ENCODE measurements at regions not wholly inside any gene's neighbourhood (a gene's known extent, or its start where the extent isn't known, plus 50 kb on each side); places are given as distances from the start of the nearest gene placed in this dataset.

DNA sequence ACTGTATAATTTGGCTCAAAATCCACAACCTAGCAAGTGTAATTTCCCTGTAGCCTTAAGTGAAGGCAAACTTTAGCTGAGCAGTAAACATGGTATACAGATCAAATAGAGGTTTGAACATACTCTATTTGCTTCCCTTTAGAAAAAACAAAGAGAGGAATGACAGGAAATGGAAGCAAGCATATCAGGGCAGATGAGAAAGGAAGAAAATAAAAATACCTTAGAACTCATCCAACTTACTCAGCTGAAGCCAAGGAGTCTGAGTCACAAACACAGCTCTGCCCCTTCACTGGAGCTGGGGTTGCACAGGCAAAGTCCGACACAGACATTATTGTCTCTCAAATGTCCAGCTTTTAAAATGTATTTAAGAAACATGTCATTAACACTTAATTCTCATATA is 379.9 kb upstream of the IRAK1BP1 start:
- TF ChIP-seq, protein P1, sequence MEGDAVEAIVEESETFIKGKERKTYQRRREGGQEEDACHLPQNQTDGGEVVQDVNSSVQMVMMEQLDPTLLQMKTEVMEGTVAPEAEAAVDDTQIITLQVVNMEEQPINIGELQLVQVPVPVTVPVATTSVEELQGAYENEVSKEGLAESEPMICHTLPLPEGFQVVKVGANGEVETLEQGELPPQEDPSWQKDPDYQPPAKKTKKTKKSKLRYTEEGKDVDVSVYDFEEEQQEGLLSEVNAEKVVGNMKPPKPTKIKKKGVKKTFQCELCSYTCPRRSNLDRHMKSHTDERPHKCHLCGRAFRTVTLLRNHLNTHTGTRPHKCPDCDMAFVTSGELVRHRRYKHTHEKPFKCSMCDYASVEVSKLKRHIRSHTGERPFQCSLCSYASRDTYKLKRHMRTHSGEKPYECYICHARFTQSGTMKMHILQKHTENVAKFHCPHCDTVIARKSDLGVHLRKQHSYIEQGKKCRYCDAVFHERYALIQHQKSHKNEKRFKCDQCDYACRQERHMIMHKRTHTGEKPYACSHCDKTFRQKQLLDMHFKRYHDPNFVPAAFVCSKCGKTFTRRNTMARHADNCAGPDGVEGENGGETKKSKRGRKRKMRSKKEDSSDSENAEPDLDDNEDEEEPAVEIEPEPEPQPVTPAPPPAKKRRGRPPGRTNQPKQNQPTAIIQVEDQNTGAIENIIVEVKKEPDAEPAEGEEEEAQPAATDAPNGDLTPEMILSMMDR (IDR thresholded peaks at IDR 0.05) = no peak
- TF ChIP-seq REST (IDR thresholded peaks at IDR 0.05; ENCODE audit: insufficient read depth in 1 of 2, low read depth in 2 of 2, low read length in 1 of 2) = no peak
- TF ChIP-seq POLR2AphosphoS5 (IDR thresholded peaks at IDR 0.05; ENCODE audit: low read depth, low read length) = no peak
- no peak for TF ChIP-seq SIN3A (IDR thresholded peaks at IDR 0.05; ENCODE audit: borderline replicate concordance, insufficient read depth, low read depth, low read length)
- no peak for TF ChIP-seq TCF7L2 (IDR thresholded peaks at IDR 0.05; ENCODE audit: low read depth, low read length)

Measured in Panc1 (cell line).